Panc1 (cell line): ENCODE measurements at regions not wholly inside any gene's neighbourhood (a gene's known extent, or its start where the extent isn't known, plus 50 kb on each side); places are given as distances from the start of the nearest gene placed in this dataset.

Source experiments
- ATAC-seq: fragments of 200-7000 bp; cut with Tn5 transposase; 2 replicates; pipeline ENCODE4 v1.9.1; 2020; ENCODE audit warnings: mild to moderate bottlenecking, moderate library complexity
- BruUV-seq: library from RNA; stranded (reverse); fragments of 400-500 nt; replicated peaks from 2 replicates; lab custom pipeline; 2021; lab: Mats Ljungman, UMichigan
- CTCF ChIA-PET: fragments of 300-600 bp; sonication (Branson Sonifier 250); formaldehyde crosslinking; loops from one replicate; lab custom pipeline; 2022; ENCODE audit warnings: antibody characterized with exemption; lab: Charles Lee
- POLR2A ChIA-PET: fragments of 300-600 bp; sonication (Branson Sonifier 250); formaldehyde crosslinking; loops from one replicate; lab custom pipeline; 2022; ENCODE audit warnings: antibody characterized with exemption; lab: Charles Lee
- DNase-seq: peaks from one replicate; pipeline ENCODE4 v3.0.0-alpha.2; 2010; ENCODE audit warnings: low read depth, low spot score
- H3K27ac ChIP-seq: 2 replicates; pipeline ENCODE4 v1.5.1; 2011; ENCODE audit warnings: mild to moderate bottlenecking, low read length, inconsistent platforms
- H3K27me3 ChIP-seq: fragments of 200-500 bp; sonication (Bioruptor generic); 2 replicates; pipeline ENCODE4 v1.6.0; 2014; ENCODE audit warnings: low read length, inconsistent platforms; ENCODE audit not compliant: control insufficient read depth, insufficient read depth
- H3K36me3 ChIP-seq: fragments of 200-500 bp; sonication (Bioruptor generic); 2 replicates; pipeline ENCODE4 v1.5.1; 2014; ENCODE audit warnings: inconsistent platforms, mild to moderate bottlenecking, low read length, moderate library complexity; ENCODE audit not compliant: control insufficient read depth, insufficient read depth
- H3K4me1 ChIP-seq: 2 replicates; pipeline ENCODE4 v1.5.1; 2011; ENCODE audit warnings: inconsistent platforms, mild to moderate bottlenecking, low read length, moderate library complexity; ENCODE audit not compliant: control insufficient read depth, insufficient read depth
- H3K4me3 ChIP-seq, 2 experiments: 2 replicates each; pipeline ENCODE4 v1.5.1; 2011 to 2012; ENCODE audit warnings: low read depth in 2 of 2, low read length in 2 of 2, mild to moderate bottlenecking in 2 of 2, inconsistent platforms in 1 of 2, moderate library complexity in 1 of 2
- H3K9me3 ChIP-seq: fragments of 200-500 bp; sonication (Bioruptor generic); 2 replicates; pipeline ENCODE4 v1.5.1; 2014; ENCODE audit warnings: low read depth, mild to moderate bottlenecking, inconsistent platforms, low read length, moderate library complexity; ENCODE audit not compliant: control insufficient read depth, insufficient read depth
- POLR2AphosphoS5 ChIP-seq: IDR thresholded peaks from 2 replicates; pipeline ENCODE4 v1.6.1; 2012; ENCODE audit warnings: mild to moderate bottlenecking, low read depth, low read length, moderate library complexity
- SIN3A ChIP-seq: IDR thresholded peaks from 2 replicates; pipeline ENCODE4 v1.6.1; 2012; ENCODE audit warnings: low read depth, mild to moderate bottlenecking, low read length, moderate library complexity, borderline replicate concordance; ENCODE audit not compliant: insufficient read depth
- TCF7L2 ChIP-seq: IDR thresholded peaks from 2 replicates; pipeline ENCODE4 v1.6.1; 2011; ENCODE audit warnings: mild to moderate bottlenecking, low read depth, low read length, inconsistent platforms
- in situ Hi-C: cut with HindIII; loops from 2 replicates; pipeline ENCODE4 v1.10.0; 2016; ENCODE audit warnings: low sequenced_read_pairs, low pct_unique_long_range_greater_than_20kb
- intact Hi-C: fragments of 100-400 bp; cut with micrococcal nuclease; formaldehyde crosslinking; loops from one replicate; pipeline ENCODE4 v1.10.0; 2022; ENCODE audit not compliant: unreplicated experiment
- TF ChIP-seq, protein P1 (sequence below): fragments of 450-650 bp; IDR thresholded peaks from 2 replicates; pipeline ENCODE4 v1.5.1; 2017; ENCODE audit warnings: mild to moderate bottlenecking
- TF ChIP-seq, protein P2 (sequence below), 2 experiments: IDR thresholded peaks; 2 replicates each; pipeline ENCODE4 v1.6.1; 2011 to 2012; ENCODE audit warnings: low read depth in 2 of 2, control low read depth in 1 of 2, low read length in 1 of 2, mild to moderate bottlenecking in 1 of 2, moderate library complexity in 1 of 2; ENCODE audit not compliant: insufficient read depth in 1 of 2

DNA sequence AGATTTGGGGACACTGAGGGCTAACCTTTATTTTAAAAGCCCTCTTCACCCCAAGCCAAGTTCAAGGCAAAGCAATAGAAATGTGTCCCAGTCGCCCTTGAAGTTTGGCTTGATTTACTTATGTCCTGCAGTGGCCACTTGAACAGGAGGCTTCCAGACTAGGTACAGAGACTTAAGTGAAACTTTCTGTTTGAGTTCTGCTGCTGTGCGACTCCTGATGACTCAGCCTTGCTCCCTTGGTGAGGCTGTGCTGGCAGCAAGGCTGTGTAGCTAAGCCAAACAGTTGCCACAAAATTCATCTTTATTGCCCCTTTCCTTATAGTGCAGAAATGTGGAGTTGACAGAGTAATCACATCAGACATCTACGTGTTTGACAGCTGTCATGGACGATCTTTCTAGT lies 68.8 kb upstream of the NTRK2 start:
- no peak for TF ChIP-seq POLR2AphosphoS5
- no peak for TF ChIP-seq TCF7L2
- TF ChIP-seq SIN3A: no peak
- TF ChIP-seq, protein P1, sequence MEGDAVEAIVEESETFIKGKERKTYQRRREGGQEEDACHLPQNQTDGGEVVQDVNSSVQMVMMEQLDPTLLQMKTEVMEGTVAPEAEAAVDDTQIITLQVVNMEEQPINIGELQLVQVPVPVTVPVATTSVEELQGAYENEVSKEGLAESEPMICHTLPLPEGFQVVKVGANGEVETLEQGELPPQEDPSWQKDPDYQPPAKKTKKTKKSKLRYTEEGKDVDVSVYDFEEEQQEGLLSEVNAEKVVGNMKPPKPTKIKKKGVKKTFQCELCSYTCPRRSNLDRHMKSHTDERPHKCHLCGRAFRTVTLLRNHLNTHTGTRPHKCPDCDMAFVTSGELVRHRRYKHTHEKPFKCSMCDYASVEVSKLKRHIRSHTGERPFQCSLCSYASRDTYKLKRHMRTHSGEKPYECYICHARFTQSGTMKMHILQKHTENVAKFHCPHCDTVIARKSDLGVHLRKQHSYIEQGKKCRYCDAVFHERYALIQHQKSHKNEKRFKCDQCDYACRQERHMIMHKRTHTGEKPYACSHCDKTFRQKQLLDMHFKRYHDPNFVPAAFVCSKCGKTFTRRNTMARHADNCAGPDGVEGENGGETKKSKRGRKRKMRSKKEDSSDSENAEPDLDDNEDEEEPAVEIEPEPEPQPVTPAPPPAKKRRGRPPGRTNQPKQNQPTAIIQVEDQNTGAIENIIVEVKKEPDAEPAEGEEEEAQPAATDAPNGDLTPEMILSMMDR: no peak
- TF ChIP-seq, protein P2, sequence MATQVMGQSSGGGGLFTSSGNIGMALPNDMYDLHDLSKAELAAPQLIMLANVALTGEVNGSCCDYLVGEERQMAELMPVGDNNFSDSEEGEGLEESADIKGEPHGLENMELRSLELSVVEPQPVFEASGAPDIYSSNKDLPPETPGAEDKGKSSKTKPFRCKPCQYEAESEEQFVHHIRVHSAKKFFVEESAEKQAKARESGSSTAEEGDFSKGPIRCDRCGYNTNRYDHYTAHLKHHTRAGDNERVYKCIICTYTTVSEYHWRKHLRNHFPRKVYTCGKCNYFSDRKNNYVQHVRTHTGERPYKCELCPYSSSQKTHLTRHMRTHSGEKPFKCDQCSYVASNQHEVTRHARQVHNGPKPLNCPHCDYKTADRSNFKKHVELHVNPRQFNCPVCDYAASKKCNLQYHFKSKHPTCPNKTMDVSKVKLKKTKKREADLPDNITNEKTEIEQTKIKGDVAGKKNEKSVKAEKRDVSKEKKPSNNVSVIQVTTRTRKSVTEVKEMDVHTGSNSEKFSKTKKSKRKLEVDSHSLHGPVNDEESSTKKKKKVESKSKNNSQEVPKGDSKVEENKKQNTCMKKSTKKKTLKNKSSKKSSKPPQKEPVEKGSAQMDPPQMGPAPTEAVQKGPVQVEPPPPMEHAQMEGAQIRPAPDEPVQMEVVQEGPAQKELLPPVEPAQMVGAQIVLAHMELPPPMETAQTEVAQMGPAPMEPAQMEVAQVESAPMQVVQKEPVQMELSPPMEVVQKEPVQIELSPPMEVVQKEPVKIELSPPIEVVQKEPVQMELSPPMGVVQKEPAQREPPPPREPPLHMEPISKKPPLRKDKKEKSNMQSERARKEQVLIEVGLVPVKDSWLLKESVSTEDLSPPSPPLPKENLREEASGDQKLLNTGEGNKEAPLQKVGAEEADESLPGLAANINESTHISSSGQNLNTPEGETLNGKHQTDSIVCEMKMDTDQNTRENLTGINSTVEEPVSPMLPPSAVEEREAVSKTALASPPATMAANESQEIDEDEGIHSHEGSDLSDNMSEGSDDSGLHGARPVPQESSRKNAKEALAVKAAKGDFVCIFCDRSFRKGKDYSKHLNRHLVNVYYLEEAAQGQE (IDR thresholded peaks at IDR 0.05; ENCODE audit: insufficient read depth in 1 of 2, low read depth in 2 of 2, low read length in 1 of 2): no peak
- BruUV-seq: no TSS peak
- in situ Hi-C loops (no loop called here), intact Hi-C loops (no loop called here)
- DNase-seq: no peak
- Histone ChIP-seq H3K4me1 (no peaks in the 10 kb centered on the region), H3K27me3 (no peaks in the 10 kb centered on the region; the same call in 1 of the 2 replicates), H3K27ac (no peak overlapping the region), H3K4me3 (no peak overlapping the region), H3K9me3 (no peaks in the 10 kb centered on the region), H3K36me3 (no peaks in the 10 kb centered on the region)
- ATAC-seq: no peak
- CTCF ChIA-PET: no interaction called here
- POLR2A ChIA-PET: no interaction called here

DNA sequence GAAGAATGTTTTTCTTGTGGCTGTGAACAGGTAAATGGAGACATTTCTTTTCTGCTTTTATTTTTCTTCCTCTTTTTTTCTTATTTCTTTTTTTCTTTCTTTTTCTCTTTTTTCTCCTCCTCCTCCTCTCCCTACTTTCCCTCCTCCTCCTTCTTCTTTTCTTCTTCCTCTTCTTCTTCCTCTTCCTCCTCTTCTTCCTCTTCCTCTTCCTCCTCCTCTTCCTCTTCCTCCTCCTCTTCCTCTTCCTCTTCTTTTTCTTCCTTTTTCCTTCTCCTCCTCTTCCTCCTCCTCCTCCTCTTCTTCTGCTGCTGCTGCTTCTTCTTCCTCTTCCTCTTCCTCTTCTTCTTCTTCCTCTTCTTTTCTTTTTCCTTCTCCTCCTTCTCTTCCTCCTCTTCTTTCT lies 65.3 kb upstream of the NTRK2 start:
- in situ Hi-C loops: no loop called here
- intact Hi-C loops: no loop called here
- no peaks in the 10 kb centered on the region for H3K36me3 ChIP-seq
- BruUV-seq: no TSS peak
- TF ChIP-seq TCF7L2 (no peak), POLR2AphosphoS5 (no peak), SIN3A (no peak)
- TF ChIP-seq, protein P2 (IDR thresholded peaks at IDR 0.05; ENCODE audit: insufficient read depth in 1 of 2, low read depth in 2 of 2, low read length in 1 of 2): no peak
- TF ChIP-seq, protein P1: no peak
- H3K9me3 ChIP-seq: no peaks in the 10 kb centered on the region
- ATAC-seq (no peak), DNase-seq (no peak)
- no peak overlapping the region for H3K4me3 ChIP-seq
- H3K27ac ChIP-seq: no peak overlapping the region
- H3K27me3 ChIP-seq: no peaks in the 10 kb centered on the region; the same call in 1 of the 2 replicates
- POLR2A ChIA-PET: no interaction called here
- H3K4me1 ChIP-seq: no peaks in the 10 kb centered on the region
- CTCF ChIA-PET: no interaction called here
